Liver (tissue), 3 donors: ENCODE measurements at regions not wholly inside any gene's neighbourhood (a gene's known extent, or its start where the extent isn't known, plus 50 kb on each side); places are given as distances from the start of the nearest gene placed in this dataset.

ENCODE experiments used
- ATF3 ChIP-seq: IDR thresholded peaks from 2 replicates; pipeline ENCODE4 v1.6.1; 2016; ENCODE audit warnings: antibody characterized with exemption
- CTCF ChIP-seq: fragments of 150-350 bp; IDR thresholded peaks from 2 replicates; pipeline ENCODE4 v1.5.1; 2017; ENCODE audit warnings: improper control_type of control experiment, low read depth, low read length; ENCODE audit not compliant: missing input control
- RAD21 ChIP-seq, 2 donors: IDR thresholded peaks; 2 replicates each; pipeline ENCODE4 v1.6.1; 2016; ENCODE audit warnings: antibody characterized with exemption in 2 of 2, mild to moderate bottlenecking in 2 of 2
- REST ChIP-seq: IDR thresholded peaks from 2 replicates; pipeline ENCODE4 v1.6.1; 2016; ENCODE audit warnings: antibody characterized with exemption, mild to moderate bottlenecking
- RXRA ChIP-seq, 2 donors: IDR thresholded peaks; 2 replicates each; pipeline ENCODE4 v1.6.1; 2017 to 2018; ENCODE audit warnings: antibody characterized with exemption in 2 of 2, mild to moderate bottlenecking in 1 of 2
- TF ChIP-seq, protein P1 (sequence below): IDR thresholded peaks from 2 replicates; pipeline ENCODE4 v1.6.1; 2016; ENCODE audit warnings: antibody characterized with exemption
- donor health status: healthy.
- donor health status: healthy.

DNA sequence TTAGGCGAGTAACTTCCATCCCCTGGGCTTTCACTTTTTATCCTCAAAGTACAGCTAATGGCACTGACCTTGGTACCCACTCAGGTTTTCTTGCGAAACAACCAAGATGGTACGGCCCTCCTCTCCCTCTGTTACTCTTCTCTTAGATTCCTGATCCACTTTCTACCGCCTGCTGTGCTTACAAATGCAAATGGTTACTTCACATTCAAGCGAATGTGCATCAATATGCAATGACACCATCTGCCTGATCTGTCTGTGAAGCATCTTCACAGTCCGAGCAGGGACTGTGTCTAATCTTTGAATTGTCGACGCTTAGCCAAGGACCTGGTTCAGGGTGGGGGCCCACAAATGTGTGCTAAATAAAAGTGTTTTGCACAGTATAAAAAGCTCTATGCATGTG is 112.2 kb downstream of the TRIB2 start:
- TF ChIP-seq CTCF (no peak), ATF3 (no peak), RAD21 (IDR thresholded peaks at IDR 0.05) (no peak), REST (no peak), RXRA (IDR thresholded peaks at IDR 0.05) (no peak)
- TF ChIP-seq, protein P1, sequence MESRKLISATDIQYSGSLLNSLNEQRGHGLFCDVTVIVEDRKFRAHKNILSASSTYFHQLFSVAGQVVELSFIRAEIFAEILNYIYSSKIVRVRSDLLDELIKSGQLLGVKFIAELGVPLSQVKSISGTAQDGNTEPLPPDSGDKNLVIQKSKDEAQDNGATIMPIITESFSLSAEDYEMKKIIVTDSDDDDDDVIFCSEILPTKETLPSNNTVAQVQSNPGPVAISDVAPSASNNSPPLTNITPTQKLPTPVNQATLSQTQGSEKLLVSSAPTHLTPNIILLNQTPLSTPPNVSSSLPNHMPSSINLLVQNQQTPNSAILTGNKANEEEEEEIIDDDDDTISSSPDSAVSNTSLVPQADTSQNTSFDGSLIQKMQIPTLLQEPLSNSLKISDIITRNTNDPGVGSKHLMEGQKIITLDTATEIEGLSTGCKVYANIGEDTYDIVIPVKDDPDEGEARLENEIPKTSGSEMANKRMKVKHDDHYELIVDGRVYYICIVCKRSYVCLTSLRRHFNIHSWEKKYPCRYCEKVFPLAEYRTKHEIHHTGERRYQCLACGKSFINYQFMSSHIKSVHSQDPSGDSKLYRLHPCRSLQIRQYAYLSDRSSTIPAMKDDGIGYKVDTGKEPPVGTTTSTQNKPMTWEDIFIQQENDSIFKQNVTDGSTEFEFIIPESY = no peak
